H9 (cell line): ENCODE measurements at regions not wholly inside any gene's neighbourhood (a gene's known extent, or its start where the extent isn't known, plus 50 kb on each side); places are given as distances from the start of the nearest gene placed in this dataset.

Experiments used
- DNase-seq: peaks from one replicate; pipeline ENCODE4 v3.0.0-alpha.2; 2017
- H2AFZ ChIP-seq: one replicate; pipeline ENCODE4 v1.6.1; 2013; ENCODE audit warnings: mild to moderate bottlenecking, low read length, control low read depth, moderate library complexity
- H2AK5ac ChIP-seq: 2 replicates; pipeline ENCODE4 v1.6.1; 2013; ENCODE audit warnings: low read length, control low read depth, mixed read lengths; ENCODE audit not compliant: insufficient read length
- H2BK120ac ChIP-seq: one replicate; pipeline ENCODE4 v1.6.1; 2013; ENCODE audit warnings: low read depth, mild to moderate bottlenecking, low read length, control low read depth, inconsistent platforms; ENCODE audit not compliant: poor library complexity, severe bottlenecking
- H2BK12ac ChIP-seq: 2 replicates; pipeline ENCODE4 v1.6.1; 2013; ENCODE audit warnings: low read length, control low read depth, mixed read lengths, low read depth; ENCODE audit not compliant: insufficient read length
- H2BK15ac ChIP-seq: 2 replicates; pipeline ENCODE4 v1.6.1; 2013; ENCODE audit warnings: low read depth, low read length, control low read depth
- H2BK20ac ChIP-seq: one replicate; pipeline ENCODE4 v1.6.1; 2013; ENCODE audit warnings: low read depth, mild to moderate bottlenecking, low read length, control low read depth, inconsistent platforms; ENCODE audit not compliant: poor library complexity, severe bottlenecking
- H2BK5ac ChIP-seq: 2 replicates; pipeline ENCODE4 v1.6.1; 2013; ENCODE audit warnings: low read length, control low read depth, mixed read lengths; ENCODE audit not compliant: insufficient read length
- H3K14ac ChIP-seq: 2 replicates; pipeline ENCODE4 v1.6.1; 2013; ENCODE audit warnings: low read length, control low read depth; ENCODE audit not compliant: insufficient read depth
- H3K18ac ChIP-seq: 2 replicates; pipeline ENCODE4 v1.6.1; 2013; ENCODE audit warnings: low read depth, mild to moderate bottlenecking, mixed read lengths, low read length, control low read depth; ENCODE audit not compliant: insufficient read length
- H3K23ac ChIP-seq: 2 replicates; pipeline ENCODE4 v1.6.1; 2013; ENCODE audit warnings: low read length, control low read depth, mixed read lengths, low read depth; ENCODE audit not compliant: insufficient read length
- H3K23me2 ChIP-seq: 2 replicates; pipeline ENCODE4 v1.6.1; 2013; ENCODE audit warnings: low read depth, mild to moderate bottlenecking, mixed read lengths, low read length, control low read depth; ENCODE audit not compliant: insufficient read length, poor library complexity, severe bottlenecking
- H3K27ac ChIP-seq: 2 replicates; pipeline ENCODE4 v1.5.1; 2013; ENCODE audit warnings: low read length, control low read depth, mixed read lengths, low read depth; ENCODE audit not compliant: insufficient read length
- H3K27me3 ChIP-seq: 2 replicates; pipeline ENCODE4 v1.6.1; 2013; ENCODE audit warnings: low read length, control low read depth, inconsistent platforms; ENCODE audit not compliant: insufficient read depth
- H3K4ac ChIP-seq: 2 replicates; pipeline ENCODE4 v1.6.1; 2013; ENCODE audit warnings: low read depth, mild to moderate bottlenecking, control low read depth, inconsistent platforms, low read length, moderate library complexity
- H3K4me1 ChIP-seq: 2 replicates; pipeline ENCODE4 v1.6.1; 2013; ENCODE audit warnings: low read length, control low read depth, inconsistent platforms; ENCODE audit not compliant: insufficient read depth
- H3K4me2 ChIP-seq: 2 replicates; pipeline ENCODE4 v1.6.1; 2013; ENCODE audit warnings: low read length, control low read depth, mixed read lengths; ENCODE audit not compliant: insufficient read length, insufficient read depth
- H3K56ac ChIP-seq: 2 replicates; pipeline ENCODE4 v1.6.1; 2013; ENCODE audit warnings: low read depth, mild to moderate bottlenecking, mixed read lengths, low read length, control low read depth; ENCODE audit not compliant: insufficient read length
- H3K79me1 ChIP-seq: 2 replicates; pipeline ENCODE4 v1.6.1; 2013; ENCODE audit warnings: low read depth, mild to moderate bottlenecking, moderate library complexity, low read length, control low read depth, inconsistent platforms; ENCODE audit not compliant: insufficient read depth, poor library complexity, severe bottlenecking
- H3K79me2 ChIP-seq: 2 replicates; pipeline ENCODE4 v1.6.1; 2013; ENCODE audit warnings: low read length, control low read depth, inconsistent platforms; ENCODE audit not compliant: insufficient read depth
- H3K9ac ChIP-seq: 2 replicates; pipeline ENCODE4 v1.6.1; 2013; ENCODE audit warnings: low read length, control low read depth, mixed read lengths; ENCODE audit not compliant: insufficient read length; ENCODE audit errors: extremely low read depth
- H3K9me3 ChIP-seq: one replicate; pipeline ENCODE4 v1.6.1; 2013; ENCODE audit warnings: low read depth, low read length, inconsistent platforms; ENCODE audit not compliant: control insufficient read depth
- H3T11ph ChIP-seq: one replicate; pipeline ENCODE4 v1.6.1; 2013; ENCODE audit warnings: mild to moderate bottlenecking, low read length, control low read depth, inconsistent platforms
- H4K20me1 ChIP-seq: one replicate; pipeline ENCODE4 v1.6.1; 2013; ENCODE audit not compliant: control insufficient read depth, insufficient read length, insufficient read depth
- H4K5ac ChIP-seq: 2 replicates; pipeline ENCODE4 v1.6.1; 2013; ENCODE audit warnings: low read depth, mild to moderate bottlenecking, mixed read lengths, low read length, control low read depth; ENCODE audit not compliant: insufficient read length
- H4K8ac ChIP-seq: replicated peaks from 2 replicates; pipeline ENCODE4 v1.6.1; 2013; ENCODE audit warnings: low read length, control low read depth, mixed read lengths, low read depth; ENCODE audit not compliant: insufficient read length
- H4K91ac ChIP-seq: 2 replicates; pipeline ENCODE4 v1.6.1; 2013; ENCODE audit warnings: low read depth, mild to moderate bottlenecking, moderate library complexity, mixed read lengths, low read length, control low read depth; ENCODE audit not compliant: insufficient read length
- H3K27ac Mint-ChIP-seq, 3 experiments: 2 replicates in 2 of 3; 3 replicates in 1 of 3; pipeline ENCODE4 v1.8.0; 2020 to 2021; ENCODE audit warnings: mixed read lengths in 3 of 3, mild to moderate bottlenecking in 1 of 3, moderate library complexity in 1 of 3
- H3K27me3 Mint-ChIP-seq: 2 replicates; pipeline ENCODE4 v1.8.0; 2021; ENCODE audit warnings: low read depth, mild to moderate bottlenecking, moderate library complexity, mixed read lengths
- H3K36me3 Mint-ChIP-seq, 3 experiments: 2 replicates in 2 of 3; 3 replicates in 1 of 3; pipeline ENCODE4 v1.8.0; 2020 to 2021; ENCODE audit warnings: low read depth in 3 of 3, mixed read lengths in 3 of 3; ENCODE audit not compliant: insufficient read depth in 1 of 3
- H3K4me1 Mint-ChIP-seq, 2 experiments: 2 replicates each; pipeline ENCODE4 v1.8.0; 2020; ENCODE audit warnings: mixed read lengths in 2 of 2
- H3K4me3 Mint-ChIP-seq, 2 experiments: 2 replicates in 1 of 2; 3 replicates in 1 of 2; pipeline ENCODE4 v1.8.0; 2020 to 2021; ENCODE audit warnings: mild to moderate bottlenecking in 2 of 2, mixed read lengths in 2 of 2, moderate library complexity in 1 of 2
- H3K9me3 Mint-ChIP-seq, 2 experiments: 2 replicates in 1 of 2; 3 replicates in 1 of 2; pipeline ENCODE4 v1.8.0; 2020; ENCODE audit warnings: mild to moderate bottlenecking in 2 of 2, mixed read lengths in 2 of 2, moderate library complexity in 1 of 2
- TF ChIP-seq, protein P1 (sequence below): fragments of 200-600 bp; sonication (generic); conservative IDR thresholded peaks from 3 replicates; pipeline ENCODE4 v1.8.0; 2021; ENCODE audit warnings: antibody characterized with exemption, mild to moderate bottlenecking

DNA sequence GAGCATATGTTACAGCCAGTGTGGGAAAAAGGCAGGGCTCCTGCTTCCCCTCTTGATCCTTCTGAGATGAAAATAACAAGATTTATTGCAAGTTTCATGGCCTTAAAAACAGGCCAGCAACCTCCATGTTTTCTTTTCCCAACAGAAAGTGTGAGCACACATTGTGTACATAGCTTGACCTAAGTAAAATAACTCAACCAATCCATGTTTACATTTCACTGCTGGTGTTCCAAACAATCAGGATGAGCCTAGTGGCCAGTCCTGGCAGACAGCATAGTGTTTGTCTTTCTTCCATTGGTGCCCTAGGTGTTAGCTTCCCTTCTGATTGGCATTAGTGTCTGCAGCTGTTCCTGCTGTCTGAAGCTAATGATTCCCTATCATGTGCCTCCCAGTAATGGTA is 847.7 kb downstream of the EPHA3 start:
- no peak overlapping the region for H3K4me2 ChIP-seq
- H3K4me1 ChIP-seq, result no peaks in the 10 kb centered on the region
- no peak overlapping the region for H3K4ac ChIP-seq
- DNase-seq, result no peak
- no peak overlapping the region for H4K91ac ChIP-seq
- H3K27me3 ChIP-seq, result no peaks in the 10 kb centered on the region
- no peak overlapping the region for H2BK15ac ChIP-seq
- H3K56ac ChIP-seq, result no peak overlapping the region
- no peaks in the 10 kb centered on the region for H3K79me2 ChIP-seq
- H4K8ac ChIP-seq, result no peak overlapping the region
- H2BK5ac ChIP-seq, result no peak overlapping the region
- Mint-ChIP-seq H3K36me3 (peaks cover 0 to 11% (median 9%) of the 10 kb centered on the region in 3 experiments; a peak in 5 of 7 replicates), H3K4me1 (peaks cover 8 to 9% of the 10 kb centered on the region in 2 experiments), H3K27ac (no peak overlapping the region), H3K27me3 (no peaks in the 10 kb centered on the region), H3K4me3 (no peak overlapping the region), H3K9me3 (peaks cover 4 to 6% of the 10 kb centered on the region in 2 experiments; a peak in 3 of 5 replicates)
- H3K23me2 ChIP-seq, result no peaks in the 10 kb centered on the region
- no peaks in the 10 kb centered on the region for H3K79me1 ChIP-seq
- H2BK20ac ChIP-seq, result no peak overlapping the region
- H2AK5ac ChIP-seq, result no peak overlapping the region
- no peak overlapping the region for H2BK12ac ChIP-seq
- H2AFZ ChIP-seq, result no peak overlapping the region
- no peaks in the 10 kb centered on the region for H3K9me3 ChIP-seq
- no peaks in the 10 kb centered on the region for H4K20me1 ChIP-seq
- no peak overlapping the region for H3T11ph ChIP-seq
- TF ChIP-seq, protein P1, sequence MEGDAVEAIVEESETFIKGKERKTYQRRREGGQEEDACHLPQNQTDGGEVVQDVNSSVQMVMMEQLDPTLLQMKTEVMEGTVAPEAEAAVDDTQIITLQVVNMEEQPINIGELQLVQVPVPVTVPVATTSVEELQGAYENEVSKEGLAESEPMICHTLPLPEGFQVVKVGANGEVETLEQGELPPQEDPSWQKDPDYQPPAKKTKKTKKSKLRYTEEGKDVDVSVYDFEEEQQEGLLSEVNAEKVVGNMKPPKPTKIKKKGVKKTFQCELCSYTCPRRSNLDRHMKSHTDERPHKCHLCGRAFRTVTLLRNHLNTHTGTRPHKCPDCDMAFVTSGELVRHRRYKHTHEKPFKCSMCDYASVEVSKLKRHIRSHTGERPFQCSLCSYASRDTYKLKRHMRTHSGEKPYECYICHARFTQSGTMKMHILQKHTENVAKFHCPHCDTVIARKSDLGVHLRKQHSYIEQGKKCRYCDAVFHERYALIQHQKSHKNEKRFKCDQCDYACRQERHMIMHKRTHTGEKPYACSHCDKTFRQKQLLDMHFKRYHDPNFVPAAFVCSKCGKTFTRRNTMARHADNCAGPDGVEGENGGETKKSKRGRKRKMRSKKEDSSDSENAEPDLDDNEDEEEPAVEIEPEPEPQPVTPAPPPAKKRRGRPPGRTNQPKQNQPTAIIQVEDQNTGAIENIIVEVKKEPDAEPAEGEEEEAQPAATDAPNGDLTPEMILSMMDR, result no peak
- H2BK120ac ChIP-seq, result no peak overlapping the region
- H3K27ac ChIP-seq, result no peak overlapping the region
- no peak overlapping the region for H3K18ac ChIP-seq
- H3K23ac ChIP-seq, result no peak overlapping the region
- H3K9ac ChIP-seq, result no peak overlapping the region
- H3K14ac ChIP-seq, result no peak overlapping the region
- no peak overlapping the region for H4K5ac ChIP-seq
